ENCODE measurements at regions not wholly inside any gene's neighbourhood (a gene's known extent, or its start where the extent isn't known, plus 50 kb on each side); places are given as distances from the start of the nearest gene placed in this dataset.
"Not testable (repeated sequence)": the region's sequence is repeated elsewhere in the genome, so short reads cannot be mapped to it uniquely, and the experiment has no call there.

DNA sequence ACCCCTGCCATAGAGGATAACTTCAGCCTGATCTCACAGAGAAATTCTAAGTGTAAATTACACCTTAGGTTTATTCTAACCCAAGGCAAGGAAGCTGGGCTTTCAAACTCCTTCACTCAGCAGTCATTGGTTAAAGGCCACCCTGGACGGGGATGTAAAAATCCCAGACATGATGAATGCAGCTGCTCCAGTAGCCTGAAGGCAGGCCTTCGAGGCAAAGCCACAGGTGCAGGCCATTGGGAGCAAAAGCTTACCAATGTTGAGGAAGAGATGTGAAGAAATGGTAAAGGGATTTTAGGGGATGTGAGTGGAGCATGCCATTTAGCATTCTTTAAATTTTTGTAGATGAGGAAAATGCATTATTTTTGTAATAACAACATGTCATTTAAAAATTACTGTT lies 514.4 kb downstream of the XYLT1 start:
- DNase-seq: no peak

DNA sequence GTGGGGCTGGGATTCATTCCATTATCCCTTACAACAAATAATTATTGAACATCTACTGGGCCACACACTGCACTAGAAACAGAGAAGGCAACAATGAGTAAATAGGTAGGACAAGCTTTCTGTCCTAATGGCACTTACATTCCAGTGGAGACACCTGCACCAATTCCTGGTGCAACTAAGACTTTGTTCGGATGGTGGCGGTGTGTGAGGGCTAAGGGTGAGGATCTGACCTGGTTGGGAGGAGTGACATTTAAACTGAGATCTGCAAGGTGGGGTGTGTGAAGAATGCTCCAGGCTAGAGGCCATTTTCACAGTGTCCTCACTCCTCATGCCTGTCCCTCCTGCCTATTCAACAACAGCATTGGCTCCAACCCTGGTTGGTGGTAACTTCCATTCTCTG lies 510.0 kb downstream of the XYLT1 start:
- DNase-seq: no peak

DNA sequence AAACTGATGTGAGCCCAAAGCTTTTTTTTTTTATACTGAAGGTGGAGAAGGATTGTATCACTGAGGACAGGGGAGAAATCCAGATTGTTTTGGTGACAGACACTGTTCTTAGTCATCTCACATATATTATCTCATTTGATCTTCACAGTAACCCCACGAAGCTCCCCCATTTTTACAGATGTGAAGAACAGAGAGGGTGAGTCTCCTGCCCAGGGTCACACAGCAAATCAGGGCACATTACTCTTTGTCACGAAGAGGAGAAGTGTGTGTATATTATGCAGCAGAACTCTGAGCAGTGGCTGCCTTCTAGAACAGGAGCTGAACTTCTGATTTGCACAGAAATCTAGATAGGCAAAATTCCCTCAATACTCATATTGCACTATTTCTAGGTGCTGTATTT lies 504.3 kb downstream of the XYLT1 start:
- DNase-seq: no peak

DNA sequence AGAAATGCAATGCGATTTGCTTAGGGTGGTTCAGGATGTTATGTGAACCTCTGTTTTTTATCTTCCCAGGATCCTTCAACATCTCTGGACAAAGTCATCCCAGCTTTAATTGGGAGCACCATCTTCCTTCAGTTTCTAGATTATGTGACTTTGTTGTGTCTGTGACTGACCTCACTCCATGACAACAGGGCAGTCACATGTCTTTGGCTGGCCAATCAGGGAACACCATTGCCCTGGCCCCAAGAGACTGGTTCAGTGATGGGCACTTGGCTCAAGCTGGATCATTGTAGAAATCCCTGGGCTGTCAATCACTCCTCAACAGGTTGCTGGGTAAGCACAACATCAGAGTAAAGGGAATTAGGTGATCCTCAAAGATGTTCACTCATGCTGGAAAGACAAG lies 499.7 kb downstream of the XYLT1 start:
- no peak for DNase-seq

DNA sequence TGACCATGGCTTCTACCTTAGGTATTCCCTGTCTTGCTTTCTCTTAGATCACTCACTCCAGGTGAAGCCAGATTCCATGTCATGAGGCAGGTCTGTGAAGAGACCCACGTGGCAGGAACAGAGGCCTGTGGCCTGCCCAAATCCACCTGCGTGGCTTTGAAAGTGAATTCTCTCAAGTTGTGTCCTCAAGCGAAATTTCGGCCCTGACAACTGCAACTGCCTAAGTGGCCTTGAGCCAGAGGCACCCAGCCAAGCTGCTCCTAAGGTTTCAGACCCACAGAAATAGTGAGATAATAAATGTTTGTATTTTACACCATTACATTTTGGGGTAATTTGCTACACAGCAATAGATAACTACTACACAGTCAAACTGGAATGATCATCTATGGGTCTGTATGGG lies 497.9 kb downstream of the XYLT1 start:
- no peak for DNase-seq

DNA sequence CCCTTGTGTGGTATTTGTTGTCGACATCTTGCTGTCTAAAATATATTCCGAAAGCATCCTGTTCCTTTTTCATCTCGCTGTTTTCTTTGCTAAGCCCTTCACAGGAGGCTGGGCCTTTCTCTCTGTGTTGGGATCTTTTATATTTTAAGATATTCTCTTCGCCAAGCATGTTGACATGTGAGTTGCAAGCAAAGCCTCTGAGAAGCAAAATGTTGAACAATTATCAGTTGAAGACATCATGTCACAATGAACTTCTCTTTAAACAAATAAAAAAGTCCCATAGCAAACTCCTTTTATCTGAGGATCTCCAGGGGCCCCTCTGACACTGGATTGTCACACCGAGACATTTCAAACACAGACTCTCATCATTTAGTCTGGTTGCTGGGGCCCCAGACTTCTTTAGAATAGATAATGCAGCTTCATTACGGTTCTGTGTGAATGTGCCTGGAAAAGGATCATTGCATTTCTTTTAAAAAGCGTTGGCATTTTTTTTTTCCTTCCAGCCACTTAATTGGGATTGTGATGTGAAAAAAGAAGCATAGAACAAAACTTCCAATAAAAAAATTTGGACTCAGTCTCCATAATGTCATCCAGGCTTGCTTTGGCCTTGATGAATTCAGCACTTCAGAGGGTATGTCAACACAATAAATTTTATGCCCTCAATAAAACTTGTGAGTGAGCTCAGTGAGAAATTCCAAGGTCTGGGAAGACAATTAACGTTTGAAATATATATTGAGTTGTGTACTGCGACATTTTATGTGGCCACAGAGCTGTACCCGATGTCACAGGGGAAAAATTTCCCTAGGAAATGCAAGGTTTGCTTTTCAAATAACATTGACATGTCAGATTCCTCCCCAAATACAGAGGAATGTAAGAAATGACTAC lies 496.8 kb downstream of the XYLT1 start:
- DNase-seq: no peak

DNA sequence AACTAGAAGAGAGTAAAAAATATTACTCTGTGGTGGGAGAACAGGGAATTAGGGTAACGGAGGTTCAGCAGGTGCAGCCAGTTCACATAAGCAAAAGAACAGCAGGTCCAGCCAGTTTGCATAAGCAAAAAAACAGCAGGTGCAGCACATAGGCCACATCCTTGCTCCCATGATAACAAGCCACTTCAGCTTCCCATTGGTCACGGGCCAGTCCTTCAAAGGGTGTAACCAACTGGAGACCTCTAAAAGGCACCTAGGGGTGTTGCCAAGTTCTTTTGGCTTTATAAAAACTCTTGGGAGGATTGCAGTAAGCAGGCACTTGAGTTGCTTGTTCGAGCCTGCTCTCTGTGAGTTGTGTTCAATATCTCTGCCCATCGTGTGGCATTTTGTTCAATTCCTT lies 488.1 kb downstream of the XYLT1 start:
- no peak for DNase-seq

DNA sequence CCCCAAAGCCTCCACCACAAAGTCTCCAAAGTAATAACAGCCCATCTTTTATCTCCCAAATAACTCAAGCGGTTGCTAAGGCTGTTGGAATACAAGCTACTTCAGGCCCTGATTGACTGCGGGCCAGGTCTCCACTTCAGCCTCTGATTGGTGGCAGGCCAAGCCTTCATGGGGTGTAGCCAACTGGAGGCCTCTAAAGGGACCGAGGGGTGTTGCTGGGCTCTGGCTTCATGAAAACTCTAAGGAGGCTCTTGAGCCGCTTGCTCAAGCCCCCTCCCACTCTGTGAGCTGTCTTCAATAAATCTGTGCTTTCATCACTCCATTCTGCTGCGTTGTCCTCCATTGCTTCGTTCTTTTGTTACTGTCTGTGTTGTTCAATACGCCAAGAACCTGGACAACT lies 487.2 kb downstream of the XYLT1 start:
- DNase-seq: no peak

DNA sequence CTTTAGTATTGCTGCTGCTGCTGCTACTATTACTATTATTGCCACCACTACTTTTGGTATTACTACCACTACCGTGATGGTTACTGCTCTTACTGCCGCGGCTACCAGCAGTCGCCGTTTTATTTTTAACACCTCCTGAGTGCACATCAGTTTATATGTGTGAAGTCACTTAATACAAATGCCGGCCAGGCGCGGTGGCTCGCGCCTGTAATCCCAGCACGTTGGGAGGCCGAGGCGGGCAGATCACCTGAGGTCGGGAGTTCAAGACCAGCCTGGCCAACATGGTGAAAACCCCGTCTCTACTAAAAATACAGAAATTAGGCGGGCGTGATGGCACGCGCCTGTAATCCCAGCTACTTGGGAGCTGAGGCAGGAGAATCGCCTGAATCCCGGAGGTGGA lies 486.7 kb downstream of the XYLT1 start:
- DNase-seq: not testable (repeated sequence)

DNA sequence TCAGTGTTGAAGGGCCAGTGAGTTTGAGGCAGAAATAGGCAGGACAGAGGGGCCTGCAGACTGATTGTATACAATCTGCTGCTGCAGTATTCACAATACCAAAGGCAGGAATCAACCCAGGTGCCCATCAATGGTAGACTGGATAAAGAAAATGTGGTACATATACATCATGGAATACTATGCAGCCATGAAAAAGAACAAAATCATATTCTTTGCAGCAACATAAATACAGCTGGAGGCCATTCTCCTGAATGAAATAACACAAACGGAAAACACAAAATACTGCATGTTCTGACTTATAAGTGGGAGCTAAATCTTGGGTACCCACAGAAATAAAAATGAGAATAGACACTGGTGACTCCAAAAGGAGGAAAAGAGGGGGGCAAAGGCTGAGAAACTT lies 485.1 kb downstream of the XYLT1 start:
- no peak for DNase-seq

DNA sequence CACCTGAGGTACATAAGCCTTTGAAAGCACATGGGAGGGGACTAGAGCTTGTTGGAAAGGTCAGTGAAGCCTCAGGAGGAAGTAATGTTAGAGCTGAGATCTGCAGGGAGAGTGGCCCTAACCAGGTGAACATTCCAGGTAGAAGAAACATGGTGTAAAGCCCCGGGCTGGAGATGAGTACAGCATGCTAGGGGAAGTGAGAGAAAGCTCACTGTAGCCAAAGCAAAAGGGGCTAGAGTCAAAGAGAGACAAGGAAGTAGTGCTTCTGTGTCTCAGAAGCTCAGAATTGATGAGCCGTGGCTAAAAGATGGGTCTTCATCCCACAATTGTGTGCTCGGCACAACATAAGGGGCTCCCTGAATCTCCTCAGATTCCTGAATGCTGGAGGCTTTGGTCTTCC lies 481.8 kb downstream of the XYLT1 start:
- no peak for DNase-seq

DNA sequence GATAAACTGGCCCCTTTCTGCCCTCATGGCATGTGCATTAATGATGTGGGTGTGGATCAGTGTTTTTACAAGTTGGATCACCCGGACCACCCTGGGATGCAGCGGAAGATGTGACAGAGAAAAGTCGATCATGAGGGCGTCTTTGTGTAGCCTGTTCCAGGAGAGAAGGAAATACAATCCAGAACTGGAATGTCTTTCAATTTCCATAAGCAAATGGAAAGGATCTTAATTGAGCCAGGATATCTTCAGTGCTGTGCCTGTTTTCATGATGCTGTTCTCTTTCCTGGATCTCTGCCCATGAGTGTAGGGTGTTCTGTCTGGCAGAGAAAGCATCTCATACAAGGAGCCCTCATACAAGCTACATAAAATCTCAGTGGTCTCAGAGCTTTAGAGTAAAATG lies 481.4 kb downstream of the XYLT1 start:
- no peak for DNase-seq

DNA sequence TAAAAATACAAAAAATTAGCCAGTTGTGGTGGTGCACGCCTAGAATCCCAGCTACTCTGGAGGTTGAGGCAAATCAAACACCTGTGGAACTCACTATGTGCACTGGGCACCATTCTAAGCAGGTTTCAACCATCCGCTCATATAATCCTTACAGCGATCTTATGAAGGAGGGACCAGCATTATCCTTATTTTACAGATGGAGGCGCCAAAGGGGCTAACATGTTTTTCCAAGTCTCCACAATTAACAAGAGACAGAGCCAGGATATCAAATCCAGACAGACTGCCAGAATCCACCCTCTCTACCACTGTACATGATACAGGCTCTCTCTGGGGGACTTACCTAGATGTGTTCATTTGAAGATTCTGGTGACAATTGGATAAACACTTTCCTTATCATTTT lies 479.0 kb downstream of the XYLT1 start:
- no peak for DNase-seq

DNA sequence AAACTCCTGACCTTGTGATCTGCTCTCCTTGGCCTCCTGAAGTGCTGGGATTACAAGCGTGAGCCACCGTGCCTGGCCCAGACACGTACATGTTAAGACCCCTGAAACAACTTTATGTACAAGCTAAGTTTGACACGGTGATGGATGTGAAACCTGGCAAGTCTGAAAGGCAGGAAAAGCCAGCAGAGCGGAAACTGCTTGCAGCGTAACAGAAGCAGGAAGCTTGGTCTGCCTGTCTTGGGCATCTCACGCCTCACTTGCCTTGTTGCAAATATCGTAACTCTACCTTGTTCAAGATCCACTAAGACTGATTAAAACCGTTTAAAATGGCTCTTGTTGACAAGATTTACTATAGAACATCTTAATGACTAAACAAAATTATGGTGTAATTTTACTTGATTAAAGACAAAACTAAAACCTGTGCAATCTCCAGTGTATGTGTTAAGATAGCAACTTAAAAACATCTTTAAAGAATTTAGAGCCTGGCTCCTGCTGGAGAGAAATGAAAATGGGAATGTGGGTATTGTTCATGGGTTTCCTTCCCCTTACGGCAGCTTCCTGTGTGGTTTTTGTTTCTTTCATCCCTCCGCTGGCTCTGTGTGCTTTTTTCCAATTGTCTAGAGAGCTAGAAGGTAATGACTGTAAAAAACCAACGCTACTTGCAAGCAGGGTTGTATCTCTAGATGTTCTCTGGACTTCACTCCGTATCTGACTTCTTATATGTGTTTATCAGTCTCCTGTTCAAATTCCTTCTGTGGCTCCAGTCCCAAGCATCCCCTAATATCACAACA lies 477.6 kb downstream of the XYLT1 start:
- DNase-seq: no peak

DNA sequence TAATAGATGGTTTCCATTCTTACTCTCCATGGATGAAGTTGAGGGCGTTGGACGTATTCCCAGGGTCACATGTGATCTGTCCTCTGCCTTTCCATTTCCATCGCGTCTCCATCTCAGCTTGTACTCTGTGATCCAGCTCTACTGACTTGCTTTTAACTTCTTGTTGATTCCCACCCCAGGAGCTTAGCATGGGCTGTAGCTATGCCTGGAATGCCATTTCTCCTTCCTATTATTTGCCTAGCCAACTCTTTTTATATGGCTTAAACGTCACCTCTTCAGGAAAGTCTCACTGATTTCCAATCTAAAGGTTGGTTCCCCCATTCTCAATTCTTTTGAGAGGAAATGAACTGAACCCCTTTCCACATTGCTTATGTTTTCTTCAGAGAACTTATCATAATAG lies 475.9 kb downstream of the XYLT1 start:
- DNase-seq: no peak

DNA sequence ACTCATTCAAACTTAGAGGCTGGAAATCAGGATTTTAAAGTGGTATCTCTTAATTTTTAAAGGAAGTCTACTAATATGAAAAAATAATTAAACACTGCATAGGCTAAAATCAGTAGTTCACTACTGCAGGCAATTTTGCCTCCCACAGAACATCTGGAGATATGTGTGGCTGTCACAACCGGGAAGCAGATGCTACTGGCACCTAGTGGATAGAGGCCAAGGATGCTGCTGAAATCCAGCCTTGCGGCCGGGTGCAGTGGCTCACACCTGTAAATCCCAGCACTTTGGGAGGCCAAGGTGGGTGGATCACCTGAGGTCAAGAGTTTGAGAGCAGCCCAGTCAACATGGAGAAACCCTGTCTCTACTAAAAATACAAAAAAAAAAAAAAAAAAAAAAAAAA lies 473.9 kb downstream of the XYLT1 start:
- no peak for DNase-seq

DNA sequence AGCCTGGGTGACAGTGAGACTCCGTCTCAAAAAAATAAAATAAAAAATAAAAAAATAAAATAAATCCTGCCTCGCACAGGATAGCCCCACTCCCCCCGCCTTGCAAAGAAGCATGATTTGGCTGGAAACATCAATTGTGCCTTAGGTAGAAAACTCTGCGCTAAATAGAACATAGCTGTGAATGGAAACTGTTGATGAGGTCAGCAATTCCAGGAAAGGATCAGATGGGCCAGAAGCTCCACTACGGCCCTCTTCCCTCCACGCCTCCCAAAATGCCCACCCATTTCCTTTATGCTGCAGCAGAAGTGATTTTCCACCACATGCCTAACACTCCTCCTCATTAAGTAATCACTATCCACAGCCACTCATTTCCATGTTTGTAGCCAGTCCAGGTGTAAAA lies 473.4 kb downstream of the XYLT1 start:
- no peak for DNase-seq

DNA sequence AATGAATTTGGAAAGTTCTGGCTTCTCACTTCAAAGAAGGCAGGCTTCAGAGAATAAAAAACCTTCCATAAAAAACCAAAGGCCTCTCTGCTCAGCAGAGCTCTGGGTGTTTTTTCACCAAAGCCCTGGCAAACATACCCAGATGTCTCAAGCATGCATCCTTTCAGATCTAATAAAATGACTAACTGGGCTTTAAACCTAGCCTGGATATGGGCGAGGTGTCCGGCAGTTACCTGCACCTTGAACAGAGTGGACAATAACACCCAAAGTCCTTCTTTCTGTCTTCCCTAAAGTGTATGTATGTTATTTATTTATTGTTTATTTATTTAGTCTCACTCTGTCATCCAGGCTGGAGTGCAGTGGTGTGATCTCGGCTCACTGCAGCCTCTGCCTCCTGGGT lies 469.3 kb downstream of the XYLT1 start:
- DNase-seq: no peak

DNA sequence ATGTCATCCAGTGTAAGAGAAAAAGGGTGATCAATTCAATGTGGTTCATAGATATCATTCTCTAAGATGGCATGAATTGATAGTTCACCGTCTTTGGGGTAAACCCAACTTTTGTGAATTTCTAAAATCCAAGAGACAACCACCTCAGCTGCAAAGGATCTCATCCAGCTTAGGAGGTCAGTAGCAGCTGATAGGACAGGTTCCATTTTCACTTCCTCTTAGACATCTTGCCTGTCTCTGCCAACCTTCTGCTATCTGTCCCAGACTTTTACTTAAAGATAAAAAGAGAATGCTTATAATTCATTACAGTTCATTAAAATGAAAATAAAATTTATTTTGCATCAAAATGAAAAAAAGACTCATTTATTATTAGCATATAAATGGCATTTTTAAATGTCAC lies 468.2 kb downstream of the XYLT1 start:
- DNase-seq: no peak

DNA sequence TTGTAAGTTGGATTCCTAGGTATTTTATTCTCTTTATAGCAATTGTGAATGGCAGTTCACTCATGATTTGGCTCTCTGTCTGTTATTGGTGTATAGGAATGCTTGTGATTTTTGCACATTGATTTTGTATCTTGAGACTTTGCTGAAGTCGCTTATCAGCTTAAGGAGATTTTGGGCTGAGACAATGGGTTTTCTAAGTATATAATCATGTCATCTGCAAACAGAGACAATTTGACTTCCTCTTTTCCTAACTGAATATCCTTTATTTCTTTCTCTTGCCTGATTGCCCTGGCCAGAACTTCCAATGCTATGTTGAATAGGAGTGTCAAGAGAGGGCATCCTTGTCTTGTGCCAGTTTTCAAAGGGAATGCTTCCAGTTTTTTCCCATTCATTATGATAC lies 464.8 kb downstream of the XYLT1 start:
- not testable (repeated sequence) for DNase-seq

DNA sequence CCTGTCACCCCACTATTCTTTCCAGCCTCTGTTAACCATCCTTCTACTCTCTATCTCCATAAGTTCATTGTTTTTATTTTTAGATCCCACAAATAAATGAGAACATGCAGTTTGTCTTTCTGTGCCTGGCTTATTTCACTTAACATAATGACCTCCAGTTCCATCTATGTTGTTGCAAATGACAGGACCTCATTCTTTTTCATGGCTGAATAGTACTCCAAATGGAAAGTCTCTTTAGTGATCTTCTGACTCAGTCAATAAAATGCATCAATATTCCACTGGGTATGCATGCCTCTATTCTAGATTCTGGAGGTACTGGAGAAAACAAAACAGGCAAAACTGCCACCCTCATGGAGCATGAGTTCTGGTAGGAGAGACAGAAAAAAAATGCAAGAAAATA lies 459.0 kb downstream of the XYLT1 start:
- no peak for DNase-seq

DNA sequence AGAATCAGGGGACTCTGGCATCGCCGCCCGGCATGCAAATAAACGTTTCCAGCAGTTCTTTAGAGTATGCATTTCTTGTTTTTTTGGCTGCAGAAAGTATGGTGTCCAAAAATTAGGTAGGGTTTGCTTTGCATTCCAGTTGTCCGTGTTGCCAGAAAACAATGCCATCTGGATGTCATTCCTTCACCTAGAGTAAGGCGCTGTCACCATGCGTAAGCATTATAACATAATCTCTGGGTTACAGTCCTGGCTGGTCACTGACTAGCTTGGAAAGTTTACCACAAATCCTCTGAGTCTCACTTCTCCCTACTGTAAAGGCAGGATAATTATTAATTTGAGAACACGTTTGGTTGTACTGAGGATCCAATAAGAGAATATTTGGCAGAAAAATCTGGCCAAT lies 457.7 kb downstream of the XYLT1 start:
- DNase-seq: no peak

DNA sequence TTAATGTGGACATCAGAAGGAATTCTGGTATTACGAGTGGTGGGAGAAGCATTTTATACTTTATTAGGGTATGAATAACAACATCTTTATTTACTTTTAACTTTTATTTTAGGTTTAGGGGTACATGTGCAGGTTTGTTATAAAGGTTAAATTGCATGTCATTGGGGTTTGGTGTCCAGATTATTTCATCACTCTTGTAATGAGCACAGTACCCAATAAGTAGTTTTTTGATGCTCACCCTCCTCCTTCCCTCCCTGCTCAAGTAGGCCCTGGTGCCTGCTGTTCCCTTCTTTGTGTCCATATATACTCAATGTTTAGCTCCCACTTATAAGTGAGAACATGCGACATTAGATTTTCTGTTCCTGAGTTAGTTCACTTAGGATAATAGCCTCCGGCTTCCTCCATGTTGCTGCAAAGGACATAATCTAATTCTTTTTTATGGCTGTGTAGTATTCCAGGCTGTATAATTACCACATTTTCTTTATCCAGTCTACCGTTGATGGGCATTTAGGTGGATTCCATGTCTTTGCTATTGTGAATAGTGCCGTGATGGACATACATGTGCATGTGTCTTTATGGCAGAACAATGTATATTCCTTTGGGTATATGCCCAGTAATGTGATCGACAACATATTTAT lies 456.2 kb downstream of the XYLT1 start:
- DNase-seq: no peak

DNA sequence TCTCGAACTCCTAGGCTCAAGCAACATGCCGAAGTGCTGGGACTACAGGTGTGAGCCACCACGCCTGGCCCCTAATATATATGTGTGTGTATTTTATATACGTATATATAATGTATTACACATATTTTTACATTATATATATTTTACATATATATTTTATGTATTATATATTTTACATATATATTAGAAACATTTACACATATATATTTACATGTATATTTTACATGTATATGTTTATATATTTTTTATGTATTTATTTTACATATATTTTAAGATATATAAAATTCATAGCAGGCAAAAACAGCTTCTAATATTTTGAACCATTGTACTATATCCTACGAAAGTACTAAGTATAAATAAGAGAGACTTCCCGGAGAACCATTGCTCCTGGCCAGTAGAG lies 455.1 kb downstream of the XYLT1 start:
- DNase-seq: no peak
